ENCODE measurements at regions not wholly inside any gene's neighbourhood (a gene's known extent, or its start where the extent isn't known, plus 50 kb on each side); places are given as distances from the start of the nearest gene placed in this dataset.
A peak's percentile ranks its signal among the peaks of the same experiment; 100 is the strongest.

DNA sequence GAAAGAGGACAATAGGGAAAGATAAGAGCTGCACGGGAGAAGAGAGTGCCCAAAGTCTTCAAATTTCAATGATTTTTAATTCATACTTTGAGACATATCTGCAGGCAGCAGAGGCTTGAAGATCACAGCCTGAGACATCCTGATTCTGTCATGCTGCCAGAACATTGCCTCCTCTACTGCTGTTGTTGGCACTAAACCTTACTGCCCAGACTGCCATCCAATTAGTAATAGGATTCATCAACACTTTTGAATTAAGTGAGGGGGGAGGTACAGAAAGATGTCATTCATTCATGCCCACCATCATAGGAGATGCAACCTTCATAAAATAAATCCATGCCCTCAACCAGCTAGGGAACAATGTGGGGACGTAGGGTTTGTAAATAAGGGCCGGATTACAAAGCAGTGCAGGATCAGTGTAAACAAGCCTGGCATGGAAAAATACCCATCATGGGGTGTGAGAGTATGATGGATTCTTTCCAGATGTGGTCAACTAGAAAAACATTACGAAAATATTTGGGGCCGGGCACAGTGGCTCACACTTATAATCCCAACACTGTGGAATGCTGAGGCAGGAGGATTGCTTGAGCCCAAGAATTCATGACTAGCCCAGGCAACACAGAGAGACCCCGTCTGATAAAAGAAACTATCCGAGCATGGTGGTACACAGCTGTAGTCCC, 122.1 kb upstream of the DAPK1 start:
- WGBS: 79% methylated on average over 6 of the region's 7 CpGs

DNA sequence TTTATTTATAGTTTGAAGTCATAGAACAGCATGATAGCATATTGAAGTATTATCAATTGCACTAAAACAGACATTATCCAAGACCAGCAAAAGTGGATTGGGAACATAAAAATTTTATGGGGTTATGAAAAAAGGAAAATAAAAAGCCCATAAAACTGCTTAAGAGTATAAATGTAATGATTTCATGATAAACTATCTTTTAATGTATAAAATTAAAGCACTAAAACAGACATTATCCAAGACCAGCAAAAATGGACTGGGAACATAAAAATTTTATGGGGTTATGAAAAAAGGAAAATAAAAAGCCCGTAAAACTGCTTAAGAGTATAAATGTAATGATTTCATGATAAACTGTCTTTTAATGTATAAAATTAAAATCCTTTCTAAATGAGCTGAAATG, 119.0 kb upstream of the DAPK1 start:
- 87% methylated on average over 1 of the region's 1 CpG for WGBS
- Histone ChIP-seq H3K9me3 (no peaks in the 10 kb centered on the region), H3K4me3 (no peak overlapping the region), H3K36me3 (no peaks in the 10 kb centered on the region), H3K4me1 (peaks cover 0 to 33% (median 18%) of the 10 kb centered on the region in 4 donors), H3K27me3 (no peaks in the 10 kb centered on the region), H3K27ac (replicated peaks in 1 of 4) (no peak overlapping the region)
- TF ChIP-seq EP300 (IDR thresholded peaks at IDR 0.05) (no peak), POLR2A (IDR thresholded peaks at IDR 0.05; ENCODE audit: low read depth) (no peak)
- intact Hi-C loops (cut with DNase I): no loop called here
- DNase-seq (ENCODE audit: extremely low spot score): no peak

More for the DNA sequence above, 122.1 kb upstream of the DAPK1 start:
- Histone ChIP-seq H3K9me3 (no peaks in the 10 kb centered on the region), H3K36me3 (no peaks in the 10 kb centered on the region), H3K4me1 (peaks cover 0 to 15% (median 5%) of the 10 kb centered on the region in 4 donors), H3K4me3 (no peak overlapping the region), H3K27me3 (no peaks in the 10 kb centered on the region), H3K27ac (replicated peaks in 1 of 4) (no peak overlapping the region)
- DNase-seq (ENCODE audit: extremely low spot score): no peak
- TF ChIP-seq, protein P1, sequence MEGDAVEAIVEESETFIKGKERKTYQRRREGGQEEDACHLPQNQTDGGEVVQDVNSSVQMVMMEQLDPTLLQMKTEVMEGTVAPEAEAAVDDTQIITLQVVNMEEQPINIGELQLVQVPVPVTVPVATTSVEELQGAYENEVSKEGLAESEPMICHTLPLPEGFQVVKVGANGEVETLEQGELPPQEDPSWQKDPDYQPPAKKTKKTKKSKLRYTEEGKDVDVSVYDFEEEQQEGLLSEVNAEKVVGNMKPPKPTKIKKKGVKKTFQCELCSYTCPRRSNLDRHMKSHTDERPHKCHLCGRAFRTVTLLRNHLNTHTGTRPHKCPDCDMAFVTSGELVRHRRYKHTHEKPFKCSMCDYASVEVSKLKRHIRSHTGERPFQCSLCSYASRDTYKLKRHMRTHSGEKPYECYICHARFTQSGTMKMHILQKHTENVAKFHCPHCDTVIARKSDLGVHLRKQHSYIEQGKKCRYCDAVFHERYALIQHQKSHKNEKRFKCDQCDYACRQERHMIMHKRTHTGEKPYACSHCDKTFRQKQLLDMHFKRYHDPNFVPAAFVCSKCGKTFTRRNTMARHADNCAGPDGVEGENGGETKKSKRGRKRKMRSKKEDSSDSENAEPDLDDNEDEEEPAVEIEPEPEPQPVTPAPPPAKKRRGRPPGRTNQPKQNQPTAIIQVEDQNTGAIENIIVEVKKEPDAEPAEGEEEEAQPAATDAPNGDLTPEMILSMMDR (IDR thresholded peaks at IDR 0.05): no peak
- no peak for TF ChIP-seq EP300 (IDR thresholded peaks at IDR 0.05)
- intact Hi-C loops (cut with DNase I): no loop called here

DNA sequence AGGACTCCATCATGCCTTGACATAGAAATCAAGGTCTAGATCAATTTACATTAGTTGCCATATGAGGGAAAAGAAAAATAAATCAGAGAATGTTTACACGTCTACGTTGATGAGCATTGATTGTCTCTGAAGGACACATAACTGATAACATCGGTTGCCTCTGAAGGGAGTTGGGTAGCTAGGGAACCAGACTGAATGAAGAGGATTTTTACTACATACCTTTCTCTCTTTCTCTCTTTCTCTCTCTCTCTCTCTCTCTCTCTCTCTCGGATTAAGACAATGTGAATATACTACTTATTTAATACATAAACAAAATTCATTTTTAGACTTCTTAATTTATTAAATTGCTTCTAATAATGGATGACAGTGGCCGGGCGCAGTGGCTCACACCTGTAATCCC, 118.4 kb upstream of the DAPK1 start:
- Histone ChIP-seq H3K27me3 (no peaks in the 10 kb centered on the region), H3K9me3 (no peaks in the 10 kb centered on the region), H3K4me3 (no peak overlapping the region), H3K4me1 (peaks cover 0 to 33% (median 18%) of the 10 kb centered on the region in 4 donors), H3K27ac (replicated peaks in 1 of 4) (no peak overlapping the region), H3K36me3 (no peaks in the 10 kb centered on the region)
- 82% methylated on average over 6 of the region's 6 CpGs for WGBS
- TF ChIP-seq POLR2AphosphoS5 (IDR thresholded peaks at IDR 0.05) (no peak), EP300 (IDR thresholded peaks at IDR 0.05) (no peak), POLR2A (IDR thresholded peaks at IDR 0.05; ENCODE audit: low read depth) (no peak)
- TF ChIP-seq, protein P1 (IDR thresholded peaks at IDR 0.05): no peak
- intact Hi-C loops (cut with DNase I): no loop called here
- DNase-seq (ENCODE audit: extremely low spot score): no peak

GRCh38 chr9:87381050-87381711, 116.5 kb upstream of the DAPK1 start:
- Histone ChIP-seq H3K9me3 (no peaks in the 10 kb centered on the region), H3K36me3 (no peaks in the 10 kb centered on the region), H3K4me1 (peaks cover 0 to 20% (median 14%) of the 10 kb centered on the region in 4 donors), H3K27me3 (no peaks in the 10 kb centered on the region), H3K4me3 (no peak overlapping the region), H3K27ac (replicated peaks in 1 of 4) (peak overlapping the region; percentile 25 to 82 (median 54))
- DNase-seq (ENCODE audit: extremely low spot score): no peak
- WGBS: 74% methylated on average over 4 of the region's 4 CpGs
- TF ChIP-seq POLR2AphosphoS5 (IDR thresholded peaks at IDR 0.05) (no peak), POLR2A (IDR thresholded peaks at IDR 0.05; ENCODE audit: low read depth) (no peak), EP300 (IDR thresholded peaks at IDR 0.05) (no peak)
- TF ChIP-seq, protein P1 (IDR thresholded peaks at IDR 0.05): no peak
- intact Hi-C loops (cut with DNase I): no loop called here

- H3K27ac ChIP-seq (replicated peaks in 1 of 4): peak overlapping the region; percentile 25 to 82 (median 54)
- no peak for DNase-seq (ENCODE audit: extremely low spot score)
- H3K36me3 ChIP-seq: no peaks in the 10 kb centered on the region
- WGBS: 62% methylated on average over 4 of the region's 4 CpGs
- peaks cover 0 to 20% (median 14%) of the 10 kb centered on the region in 4 donors for H3K4me1 ChIP-seq
- H3K4me3 ChIP-seq: no peak overlapping the region
- intact Hi-C loops (cut with DNase I): no loop called here
- no peaks in the 10 kb centered on the region for H3K27me3 ChIP-seq
- TF ChIP-seq POLR2A (IDR thresholded peaks at IDR 0.05; ENCODE audit: low read depth) (no peak), EP300 (IDR thresholded peaks at IDR 0.05) (no peak), POLR2AphosphoS5 (IDR thresholded peaks at IDR 0.05) (no peak)
- TF ChIP-seq, protein P1 (IDR thresholded peaks at IDR 0.05): no peak
- no peaks in the 10 kb centered on the region for H3K9me3 ChIP-seq
Observed at GRCh38 chr9:87381746-87382145, 115.9 kb upstream of the DAPK1 start.

Measured in esophagus muscularis mucosa (tissue), 4 donors.